Right lobe of liver (tissue), 6 donors: ENCODE measurements at regions not wholly inside any gene's neighbourhood (a gene's known extent, or its start where the extent isn't known, plus 50 kb on each side); places are given as distances from the start of the nearest gene placed in this dataset.
"Not testable (repeated sequence)": the region's sequence is repeated elsewhere in the genome, so short reads cannot be mapped to it uniquely, and the experiment has no call there.

Source experiments
- ATAC-seq, 4 donors: fragments of 200-7000 bp; cut with Tn5 transposase; one replicate each; pipeline ENCODE4 v1.9.1; 2020; ENCODE audit warnings: mild to moderate bottlenecking in 4 of 4, moderate library complexity in 4 of 4
- DNase-seq, 3 donors: peaks; one replicate each; pipeline ENCODE4 v3.0.0-alpha.2; 2020
- H3K27ac ChIP-seq, 3 donors: fragments of 200-600 bp; one replicate each; pipeline ENCODE4 v1.8.0; 2022
- H3K27me3 ChIP-seq, 2 donors: fragments of 200-600 bp; one replicate each; pipeline ENCODE4 v1.8.0; 2022
- H3K36me3 ChIP-seq, 4 donors: fragments of 200-600 bp; sonication (generic) in 1 of 4; one replicate each; pipeline versions ENCODE4 v1.5.1 to v1.8.0; 2017 to 2022; ENCODE audit warnings: control low read depth in 1 of 4
- H3K4me1 ChIP-seq, 4 donors: fragments of 200-600 bp; sonication (generic) in 1 of 4; one replicate each; pipeline versions ENCODE4 v1.5.1 to v1.8.0; 2017 to 2022; ENCODE audit warnings: control low read depth in 1 of 4
- H3K4me3 ChIP-seq, 3 donors: fragments of 200-600 bp; one replicate each; pipeline ENCODE4 v1.8.0; 2022
- H3K9me3 ChIP-seq, 4 donors: fragments of 200-600 bp; sonication (generic) in 1 of 4; one replicate each; pipeline versions ENCODE4 v1.5.1 to v1.8.0; 2017 to 2022; ENCODE audit warnings: control low read depth in 1 of 4
- CTCF ChIP-seq, 4 donors: fragments of 200-600 bp in 3 of 4; fragments of 450-650 bp in 1 of 4; IDR thresholded peaks; one replicate each; pipeline versions ENCODE4 v1.5.1 to v1.8.0; 2016 to 2022; ENCODE audit warnings: antibody characterized with exemption in 4 of 4, mild to moderate bottlenecking in 2 of 4
- POLR2A ChIP-seq: fragments of 450-650 bp; IDR thresholded peaks from one replicate; pipeline ENCODE4 v1.6.1; 2017; ENCODE audit warnings: antibody characterized with exemption, mild to moderate bottlenecking
- WGBS: methylation state at CpG from one replicate; pipeline ENCODE4 v1.1.6; 2018; ENCODE audit warnings: low coverage, low lambda C conversion rate; ENCODE audit not compliant: insufficient coverage; ENCODE audit errors: missing lambda C conversion rate; 5-methylcytosine and 5-hydroxymethylcytosine counted together
- intact Hi-C, 2 donors: fragments of 100-400 bp; cut with DNase I; formaldehyde crosslinking; loops; one replicate each; pipeline versions ENCODE4 v1.11.2 to v1.14.1; 2022
- donor health status: DM: no; HTN: yes; CAD: no.
- donor health status: DM: no; HTN: no; CAD: no.
- donor health status: DM: no; HTN: no; CAD: no.
- donor health status: DM: no; HTN: yes; CAD: no.
- donor health status: DM: no; HTN: yes; CAD: no.

- H3K4me3 ChIP-seq: no peak overlapping the region
These were observed 211.4 kb upstream of the ZRANB2 start for GRCh38 chr1:71292203-71292602.

GRCh38 chr1:71290506-71291237, 209.8 kb upstream of the ZRANB2 start:
- H3K27me3 ChIP-seq, H3K9me3 ChIP-seq, H3K4me1 ChIP-seq, H3K27ac ChIP-seq, intact Hi-C loops, ATAC-seq, H3K36me3 ChIP-seq, DNase-seq, H3K4me3 ChIP-seq: not testable (repeated sequence)
- 60% methylated on average over 1 of the region's 6 CpGs for WGBS

More at GRCh38 chr1:71292203-71292602, 211.4 kb upstream of the ZRANB2 start:
- no peaks in the 10 kb centered on the region for H3K27me3 ChIP-seq
- H3K9me3 ChIP-seq: no peaks in the 10 kb centered on the region
- H3K36me3 ChIP-seq: no peaks in the 10 kb centered on the region
- no peaks in the 10 kb centered on the region for H3K4me1 ChIP-seq
- no peak overlapping the region for H3K27ac ChIP-seq
- no peak for DNase-seq
- intact Hi-C loops: no loop called here
- ATAC-seq: no peak
- TF ChIP-seq POLR2A (no peak), CTCF (IDR thresholded peaks at IDR 0.05) (no peak)
- 81% methylated on average over 2 of the region's 2 CpGs for WGBS

- TF ChIP-seq CTCF (IDR thresholded peaks at IDR 0.05) (no peak), POLR2A (no peak)
- Histone ChIP-seq H3K36me3 (no peaks in the 10 kb centered on the region), H3K27me3 (no peaks in the 10 kb centered on the region), H3K27ac (no peak overlapping the region), H3K4me3 (no peak overlapping the region), H3K4me1 (no peaks in the 10 kb centered on the region), H3K9me3 (no peaks in the 10 kb centered on the region)
- DNase-seq (no peak), ATAC-seq (no peak)
- WGBS: 36% methylated on average over 1 of the region's 1 CpG
- intact Hi-C loops: no loop called here
These were observed 204.7 kb upstream of the ZRANB2 start for GRCh38 chr1:71285529-71285928.

- ATAC-seq (no peak), DNase-seq (no peak)
- no peak for TF ChIP-seq CTCF (IDR thresholded peaks at IDR 0.05)
- no peak for TF ChIP-seq POLR2A
- H3K27ac ChIP-seq: no peak overlapping the region
- no peaks in the 10 kb centered on the region for H3K4me1 ChIP-seq
- no peaks in the 10 kb centered on the region for H3K27me3 ChIP-seq
- H3K9me3 ChIP-seq: no peaks in the 10 kb centered on the region
- intact Hi-C loops: no loop called here
- H3K36me3 ChIP-seq: no peaks in the 10 kb centered on the region
- H3K4me3 ChIP-seq: no peak overlapping the region
These were observed 195.6 kb upstream of the ZRANB2 start for GRCh38 chr1:71276466-71276865.

GRCh38 chr1:71273334-71273733, 192.5 kb upstream of the ZRANB2 start:
- Histone ChIP-seq H3K36me3 (no peaks in the 10 kb centered on the region), H3K27me3 (no peaks in the 10 kb centered on the region), H3K27ac (no peak overlapping the region), H3K4me3 (no peak overlapping the region), H3K9me3 (no peaks in the 10 kb centered on the region), H3K4me1 (no peaks in the 10 kb centered on the region)
- intact Hi-C loops: no loop called here
- no peak for TF ChIP-seq POLR2A
- TF ChIP-seq CTCF (IDR thresholded peaks at IDR 0.05): no peak
- WGBS: 69% methylated on average over 3 of the region's 6 CpGs
- ATAC-seq (no peak), DNase-seq (no peak)
